Esophagus (tissue), 2 donors: ENCODE measurements at regions not wholly inside any gene's neighbourhood (a gene's known extent, or its start where the extent isn't known, plus 50 kb on each side); places are given as distances from the start of the nearest gene placed in this dataset.

Source experiments
- H3K27ac ChIP-seq, 2 donors: one replicate each; pipeline ENCODE4 v1.5.1; 2013; ENCODE audit warnings: low read depth in 2 of 2, mild to moderate bottlenecking in 2 of 2, inconsistent platforms in 1 of 2, low read length in 1 of 2, moderate library complexity in 1 of 2
- H3K27me3 ChIP-seq, 2 donors: one replicate each; pipeline ENCODE4 v1.6.1; 2013; ENCODE audit warnings: low read length in 2 of 2, control low read depth in 1 of 2, mild to moderate bottlenecking in 1 of 2; ENCODE audit not compliant: insufficient read depth in 2 of 2, control insufficient read depth in 1 of 2
- H3K36me3 ChIP-seq, 2 donors: one replicate each; pipeline ENCODE4 v1.6.1; 2013; ENCODE audit warnings: low read length in 1 of 2; ENCODE audit not compliant: control insufficient read depth in 2 of 2, insufficient read depth in 2 of 2
- H3K4me1 ChIP-seq, 2 donors: one replicate each; pipeline ENCODE4 v1.6.1; 2013; ENCODE audit warnings: low read length in 1 of 2; ENCODE audit not compliant: control insufficient read depth in 2 of 2, insufficient read depth in 2 of 2
- H3K4me3 ChIP-seq, 2 donors: one replicate each; pipeline ENCODE4 v1.5.1; 2013; ENCODE audit warnings: low read length in 2 of 2, mild to moderate bottlenecking in 2 of 2, low read depth in 1 of 2, moderate library complexity in 1 of 2
- H3K9me3 ChIP-seq, 2 donors: one replicate each; pipeline ENCODE4 v1.6.1; 2013; ENCODE audit warnings: mild to moderate bottlenecking in 2 of 2, low read depth in 1 of 2, low read length in 1 of 2, moderate library complexity in 1 of 2; ENCODE audit not compliant: control insufficient read depth in 2 of 2, insufficient read depth in 1 of 2
- WGBS, 2 donors: extraction: QIAGEN DNeasy Blood & Tissue Kit; methylation state at CpG; one replicate each; pipeline ENCODE4 v1.1.7; 2013; 5-methylcytosine and 5-hydroxymethylcytosine counted together
- donor health status: healthy with polysubstance abuse.
- donor health status: Bipolar disorder and iron deficiency.

DNA sequence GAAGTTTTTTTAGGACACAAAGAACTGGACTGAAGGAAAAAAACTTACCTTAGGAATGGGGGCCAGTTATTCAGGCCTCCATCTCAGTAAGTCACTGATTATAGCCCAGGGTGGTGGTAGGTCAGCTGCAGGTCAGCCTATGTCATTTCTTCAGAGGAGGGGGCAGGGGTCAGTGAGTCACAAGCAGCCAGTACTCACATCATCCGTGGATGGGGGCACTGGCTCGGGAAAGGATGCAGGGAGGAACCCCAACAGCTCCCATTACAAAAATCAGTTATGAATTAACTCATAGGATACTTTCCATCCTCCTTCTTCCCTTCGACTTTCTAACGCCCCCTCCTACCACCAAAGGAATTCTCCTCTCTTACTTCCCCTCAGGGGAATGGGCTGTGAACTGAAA, 578.3 kb downstream of the PDCD6IP start:
- no peak overlapping the region for H3K4me3 ChIP-seq
- 66 to 73% methylated on average over 4 of the region's 4 CpGs for WGBS, 2 donors

GRCh38 chr3:34377961-34378360, 579.5 kb downstream of the PDCD6IP start:
- Histone ChIP-seq H3K27ac (no peak overlapping the region), H3K4me1 (peaks cover 0 to 3% of the 10 kb centered on the region in 2 donors), H3K27me3 (no peaks in the 10 kb centered on the region), H3K36me3 (no peaks in the 10 kb centered on the region), H3K9me3 (no peaks in the 10 kb centered on the region), H3K4me3 (no peak overlapping the region)
- 71 to 77% methylated on average over 6 of the region's 6 CpGs for WGBS, 2 donors

More for the DNA sequence above, 578.3 kb downstream of the PDCD6IP start:
- Histone ChIP-seq H3K36me3 (no peaks in the 10 kb centered on the region), H3K27me3 (no peaks in the 10 kb centered on the region), H3K9me3 (no peaks in the 10 kb centered on the region), H3K27ac (no peak overlapping the region), H3K4me1 (peaks cover 0 to 3% of the 10 kb centered on the region in 2 donors)

GRCh38 chr3:34381243-34381642, 582.8 kb downstream of the PDCD6IP start:
- no peak overlapping the region for H3K27ac ChIP-seq
- H3K27me3 ChIP-seq: no peaks in the 10 kb centered on the region
- no peaks in the 10 kb centered on the region for H3K36me3 ChIP-seq
- peaks cover 0 to 3% of the 10 kb centered on the region in 2 donors for H3K4me1 ChIP-seq
- H3K9me3 ChIP-seq: no peaks in the 10 kb centered on the region
- no peak overlapping the region for H3K4me3 ChIP-seq

DNA sequence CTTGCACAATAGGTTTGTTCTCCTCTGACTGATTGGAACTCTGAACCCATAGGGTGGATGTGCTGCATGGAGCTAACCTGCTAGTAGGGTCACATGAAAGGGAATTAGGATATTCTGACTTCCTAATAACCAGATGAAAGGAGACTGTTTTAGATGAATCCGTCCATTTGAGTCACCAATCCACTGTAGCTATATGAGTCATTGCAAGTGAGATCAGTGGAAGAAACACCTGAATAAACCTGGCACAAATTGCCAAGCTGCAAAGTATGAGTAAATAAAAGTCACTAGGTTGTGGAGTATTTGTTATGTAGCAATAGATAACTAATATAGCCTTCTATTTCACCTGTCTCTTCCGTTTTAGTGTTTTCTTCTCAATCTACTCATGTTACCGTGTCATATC, 584.4 kb downstream of the PDCD6IP start:
- Histone ChIP-seq H3K36me3 (no peaks in the 10 kb centered on the region), H3K9me3 (no peaks in the 10 kb centered on the region), H3K27ac (no peak overlapping the region), H3K4me3 (no peak overlapping the region), H3K27me3 (no peaks in the 10 kb centered on the region), H3K4me1 (peaks cover 0 to under 1% of the 10 kb centered on the region in 2 donors)
- 43 to 48% methylated on average over 3 of the region's 3 CpGs for WGBS, 2 donors

DNA sequence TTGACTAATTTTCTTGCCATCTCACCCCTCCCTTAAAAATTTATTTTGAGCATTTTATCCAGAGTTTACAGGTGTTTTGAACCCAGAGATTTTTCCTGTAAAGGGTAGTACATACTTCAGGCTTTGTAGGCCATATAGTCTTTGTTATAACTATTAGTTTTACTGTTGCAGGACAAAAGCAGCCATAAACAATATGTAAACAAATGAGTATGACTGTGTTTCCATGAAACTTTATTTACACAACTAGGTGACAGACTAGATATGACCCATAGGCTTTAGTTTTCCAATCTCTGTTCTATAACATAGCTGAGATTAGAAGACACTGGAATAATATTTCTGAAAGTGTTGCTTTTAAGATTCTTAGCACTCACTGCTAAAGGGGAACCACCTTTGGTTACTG, 587.9 kb downstream of the PDCD6IP start:
- no peaks in the 10 kb centered on the region for H3K4me1 ChIP-seq
- no peaks in the 10 kb centered on the region for H3K27me3 ChIP-seq
- no peak overlapping the region for H3K4me3 ChIP-seq
- H3K36me3 ChIP-seq: no peaks in the 10 kb centered on the region
- H3K9me3 ChIP-seq: no peaks in the 10 kb centered on the region
- H3K27ac ChIP-seq: no peak overlapping the region

- 46 to 51% methylated on average over 7 of the region's 7 CpGs for WGBS, 2 donors
- Histone ChIP-seq H3K9me3 (no peaks in the 10 kb centered on the region), H3K36me3 (no peaks in the 10 kb centered on the region), H3K4me3 (no peak overlapping the region), H3K27me3 (no peaks in the 10 kb centered on the region), H3K4me1 (no peaks in the 10 kb centered on the region), H3K27ac (no peak overlapping the region)
Measured at GRCh38 chr3:34387826-34388564, 589.6 kb downstream of the PDCD6IP start.

DNA sequence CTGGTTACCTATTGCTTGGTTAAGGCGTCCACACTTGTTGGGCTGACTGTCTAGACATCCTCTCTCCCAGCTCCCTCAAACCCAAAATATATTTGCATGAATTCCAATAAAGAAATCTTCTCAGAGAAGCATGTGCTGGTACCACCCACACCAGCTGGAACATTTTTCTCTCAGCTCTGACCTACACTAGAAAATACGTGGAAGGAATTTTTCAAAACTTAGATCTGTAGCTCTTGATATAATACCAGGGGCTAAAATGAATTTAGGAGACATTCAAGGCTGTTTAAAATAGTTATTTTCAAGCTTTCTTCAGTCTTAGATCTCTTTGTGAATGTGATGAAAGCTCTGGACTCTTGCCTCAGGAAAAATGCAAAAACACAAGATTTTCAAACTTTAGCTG, 590.4 kb downstream of the PDCD6IP start:
- no peaks in the 10 kb centered on the region for H3K36me3 ChIP-seq

DNA sequence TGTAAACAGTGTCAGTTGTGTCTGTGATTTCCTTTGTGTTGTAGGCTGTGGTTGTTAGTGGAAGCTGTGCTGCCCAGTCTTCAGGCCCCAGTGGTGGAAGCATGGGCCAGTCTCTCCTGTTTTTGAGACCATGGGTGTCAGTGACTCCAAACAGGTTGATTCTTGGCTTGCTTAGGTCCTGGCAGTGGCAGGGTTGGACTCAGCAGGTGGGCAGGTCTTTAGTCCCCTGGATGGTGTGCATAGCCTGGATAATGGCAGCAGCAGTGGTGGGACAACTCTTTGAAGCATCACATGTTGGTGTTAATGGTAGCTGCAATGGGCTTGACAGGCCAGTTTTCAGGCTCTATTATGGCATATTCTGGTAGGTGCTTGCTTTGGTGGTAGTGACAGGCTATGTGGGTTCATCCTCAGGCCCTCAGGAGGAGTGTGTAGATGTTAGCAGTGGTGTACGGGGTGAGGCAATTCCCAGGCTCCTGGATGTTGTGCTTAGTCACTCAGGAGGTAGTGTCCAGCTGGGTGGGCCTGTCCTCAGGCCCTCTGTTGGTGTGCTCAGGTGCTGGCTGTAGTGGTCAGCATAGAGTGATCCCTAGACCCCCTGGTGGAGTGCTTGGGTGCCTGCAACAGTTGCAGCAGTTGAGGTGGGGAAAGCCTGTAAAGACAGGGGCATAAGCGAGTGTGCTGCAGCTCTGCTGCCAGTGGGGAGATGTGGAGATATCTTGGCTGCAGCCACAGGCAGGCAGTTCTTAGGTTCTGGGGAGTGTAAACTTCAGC, 596.7 kb downstream of the PDCD6IP start:
- Histone ChIP-seq H3K36me3 (no peaks in the 10 kb centered on the region), H3K27ac (no peak overlapping the region), H3K9me3 (peaks cover 0 to 7% of the 10 kb centered on the region in 2 donors), H3K4me1 (no peaks in the 10 kb centered on the region), H3K27me3 (no peaks in the 10 kb centered on the region), H3K4me3 (no peak overlapping the region)
- WGBS, 2 donors: 90 to 91% methylated on average over 2 of the region's 2 CpGs

More for the DNA sequence above, 590.4 kb downstream of the PDCD6IP start:
- Histone ChIP-seq H3K27me3 (no peaks in the 10 kb centered on the region), H3K9me3 (no peaks in the 10 kb centered on the region), H3K4me3 (no peak overlapping the region), H3K27ac (no peak overlapping the region), H3K4me1 (no peaks in the 10 kb centered on the region)
- WGBS, 2 donors: 68 to 70% methylated on average over 2 of the region's 2 CpGs

GRCh38 chr3:34396288-34396687, 597.9 kb downstream of the PDCD6IP start:
- Histone ChIP-seq H3K9me3 (peaks cover 0 to 7% of the 10 kb centered on the region in 2 donors), H3K4me3 (no peak overlapping the region), H3K36me3 (no peaks in the 10 kb centered on the region), H3K4me1 (no peaks in the 10 kb centered on the region), H3K27me3 (no peaks in the 10 kb centered on the region), H3K27ac (no peak overlapping the region)
- 52 to 61% methylated on average over 1 of the region's 1 CpG for WGBS, 2 donors

DNA sequence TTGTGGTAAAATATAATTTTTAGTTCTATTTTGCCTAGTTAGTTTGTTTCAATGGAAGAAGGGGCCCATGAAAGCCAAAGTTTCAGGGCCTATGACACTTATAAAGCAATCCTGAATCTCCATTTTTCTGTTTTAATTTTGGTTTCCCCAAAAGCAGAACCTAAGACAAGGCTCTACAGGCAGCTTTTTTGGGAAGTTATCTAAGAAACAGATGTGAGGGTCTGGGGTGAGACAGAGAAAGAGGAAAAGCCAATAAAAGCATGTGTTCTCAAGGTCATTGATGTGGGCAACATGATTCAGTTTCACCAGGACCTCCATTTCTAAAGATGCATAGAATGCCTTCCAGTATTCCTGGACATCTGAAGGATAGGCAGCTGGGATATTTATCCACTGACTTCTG, 598.5 kb downstream of the PDCD6IP start:
- Histone ChIP-seq H3K27me3 (no peaks in the 10 kb centered on the region), H3K9me3 (peaks cover 0 to 7% of the 10 kb centered on the region in 2 donors), H3K27ac (no peak overlapping the region), H3K4me1 (no peaks in the 10 kb centered on the region), H3K4me3 (no peak overlapping the region), H3K36me3 (no peaks in the 10 kb centered on the region)
